ENCODE measurements at regions not wholly inside any gene's neighbourhood (a gene's known extent, or its start where the extent isn't known, plus 50 kb on each side); places are given as distances from the start of the nearest gene placed in this dataset.

GRCh38 chr3:72480366-72480765 lies 367.9 kb downstream of the SHQ1 start:
- TF ChIP-seq CTCF (IDR thresholded peaks at IDR 0.05) (no peak), POLR2AphosphoS5 (IDR thresholded peaks at IDR 0.05; ENCODE audit: low read depth, low read length) (no peak), SIN3A (IDR thresholded peaks at IDR 0.05; ENCODE audit: borderline replicate concordance, insufficient read depth, low read depth, low read length) (no peak)
